GM12865 (cell line): ENCODE measurements at regions not wholly inside any gene's neighbourhood (a gene's known extent, or its start where the extent isn't known, plus 50 kb on each side); places are given as distances from the start of the nearest gene placed in this dataset.
"Not testable (repeated sequence)": the region's sequence is repeated elsewhere in the genome, so short reads cannot be mapped to it uniquely, and the experiment has no call there.

Source experiments
- DNase-seq: peaks from one replicate; pipeline ENCODE4 v3.0.0; 2010; ENCODE audit warnings: low read depth
- H3K4me3 ChIP-seq: 2 replicates; pipeline ENCODE4 v1.5.1; 2011; ENCODE audit warnings: mild to moderate bottlenecking, low read depth, low read length, control low read depth
- TF ChIP-seq, protein P1 (sequence below): IDR thresholded peaks from 2 replicates; pipeline ENCODE4 v1.5.1; 2011; ENCODE audit warnings: low read length, control low read depth, low read depth, inconsistent platforms; ENCODE audit not compliant: insufficient read depth; ENCODE audit errors: missing control alignments

DNA sequence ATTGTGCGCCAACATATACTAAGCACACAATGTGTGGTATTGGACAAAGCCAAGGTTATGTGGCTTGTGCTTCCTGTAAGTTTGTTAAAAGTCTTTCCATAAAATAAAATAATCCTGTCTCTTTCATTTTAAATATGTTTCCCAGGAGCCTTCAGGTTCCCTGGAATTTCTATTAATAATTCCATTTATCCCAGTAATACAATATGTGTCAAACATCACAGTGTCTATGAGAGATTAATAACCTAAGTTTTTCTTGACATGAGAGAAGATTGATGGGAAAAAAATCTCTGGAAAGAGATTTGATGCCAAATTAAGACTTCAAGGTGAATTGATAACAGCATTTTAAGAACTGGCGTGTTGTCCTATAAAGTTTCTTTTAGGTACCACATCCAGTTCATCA is 507.0 kb downstream of the TTLL7 start:
- no peak for DNase-seq
- TF ChIP-seq, protein P1, sequence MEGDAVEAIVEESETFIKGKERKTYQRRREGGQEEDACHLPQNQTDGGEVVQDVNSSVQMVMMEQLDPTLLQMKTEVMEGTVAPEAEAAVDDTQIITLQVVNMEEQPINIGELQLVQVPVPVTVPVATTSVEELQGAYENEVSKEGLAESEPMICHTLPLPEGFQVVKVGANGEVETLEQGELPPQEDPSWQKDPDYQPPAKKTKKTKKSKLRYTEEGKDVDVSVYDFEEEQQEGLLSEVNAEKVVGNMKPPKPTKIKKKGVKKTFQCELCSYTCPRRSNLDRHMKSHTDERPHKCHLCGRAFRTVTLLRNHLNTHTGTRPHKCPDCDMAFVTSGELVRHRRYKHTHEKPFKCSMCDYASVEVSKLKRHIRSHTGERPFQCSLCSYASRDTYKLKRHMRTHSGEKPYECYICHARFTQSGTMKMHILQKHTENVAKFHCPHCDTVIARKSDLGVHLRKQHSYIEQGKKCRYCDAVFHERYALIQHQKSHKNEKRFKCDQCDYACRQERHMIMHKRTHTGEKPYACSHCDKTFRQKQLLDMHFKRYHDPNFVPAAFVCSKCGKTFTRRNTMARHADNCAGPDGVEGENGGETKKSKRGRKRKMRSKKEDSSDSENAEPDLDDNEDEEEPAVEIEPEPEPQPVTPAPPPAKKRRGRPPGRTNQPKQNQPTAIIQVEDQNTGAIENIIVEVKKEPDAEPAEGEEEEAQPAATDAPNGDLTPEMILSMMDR: no peak
- no peak overlapping the region for H3K4me3 ChIP-seq

DNA sequence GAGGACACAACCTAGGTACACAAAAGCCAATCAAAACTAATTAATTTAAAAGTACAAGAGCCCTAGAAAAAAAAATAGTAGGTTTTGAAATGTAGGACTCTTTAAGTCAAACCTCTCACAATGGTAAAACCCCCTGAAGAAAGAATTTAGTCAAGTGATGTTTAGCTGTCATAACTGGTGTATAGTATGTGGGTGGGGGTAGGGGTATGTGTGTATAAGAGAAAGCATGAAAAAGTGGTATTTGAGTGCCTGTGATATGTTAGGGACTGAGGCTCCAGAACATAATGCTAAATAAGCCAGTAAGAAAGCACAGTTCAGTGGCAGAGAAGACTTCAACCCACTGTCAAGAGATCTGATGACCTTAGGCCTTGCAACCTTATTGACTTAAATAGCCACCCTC is 507.9 kb downstream of the TTLL7 start:
- TF ChIP-seq, protein P1: no peak
- no peak for DNase-seq
- no peak overlapping the region for H3K4me3 ChIP-seq

DNA sequence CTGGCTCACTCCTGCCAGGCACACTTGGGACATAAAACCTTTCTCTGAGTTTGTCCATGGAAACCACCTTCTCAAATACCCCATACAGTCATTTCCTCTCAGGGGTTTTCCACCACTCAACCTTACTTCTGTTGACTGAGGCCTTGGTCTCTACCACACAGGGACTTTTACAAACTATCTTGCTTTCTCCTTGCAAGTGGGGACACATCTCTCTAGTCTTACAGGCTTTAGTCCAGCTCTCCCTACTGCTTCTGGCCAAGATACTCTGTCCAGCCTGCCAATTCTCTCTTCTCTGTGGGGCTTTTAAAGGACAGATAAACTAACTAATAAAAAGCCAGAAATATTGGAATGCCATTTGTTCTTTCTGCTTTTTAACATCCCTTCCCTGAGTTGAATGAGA is 510.8 kb downstream of the TTLL7 start:
- not testable (repeated sequence) for H3K4me3 ChIP-seq
- peak; percentile 81 for DNase-seq

DNA sequence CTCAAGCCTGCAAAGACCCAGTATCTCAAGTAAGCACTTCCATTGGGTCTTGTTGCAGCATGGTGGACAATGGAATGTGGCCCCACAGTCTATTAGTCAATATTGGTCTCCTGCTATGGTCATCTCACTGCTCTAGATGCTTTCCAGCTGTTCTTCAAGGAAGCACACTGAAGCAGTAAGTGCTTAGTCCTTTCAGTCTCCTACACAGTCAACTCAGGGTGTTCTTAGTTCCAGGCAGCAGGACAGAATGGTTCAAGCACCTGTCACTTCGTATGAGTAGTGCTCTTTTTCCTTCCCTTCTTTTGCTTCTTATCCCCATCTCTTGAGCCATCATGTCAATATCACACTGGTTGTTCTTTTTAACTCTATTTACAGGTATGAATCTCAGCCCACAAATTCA is 511.5 kb downstream of the TTLL7 start:
- peak; percentile 31 for DNase-seq

DNA sequence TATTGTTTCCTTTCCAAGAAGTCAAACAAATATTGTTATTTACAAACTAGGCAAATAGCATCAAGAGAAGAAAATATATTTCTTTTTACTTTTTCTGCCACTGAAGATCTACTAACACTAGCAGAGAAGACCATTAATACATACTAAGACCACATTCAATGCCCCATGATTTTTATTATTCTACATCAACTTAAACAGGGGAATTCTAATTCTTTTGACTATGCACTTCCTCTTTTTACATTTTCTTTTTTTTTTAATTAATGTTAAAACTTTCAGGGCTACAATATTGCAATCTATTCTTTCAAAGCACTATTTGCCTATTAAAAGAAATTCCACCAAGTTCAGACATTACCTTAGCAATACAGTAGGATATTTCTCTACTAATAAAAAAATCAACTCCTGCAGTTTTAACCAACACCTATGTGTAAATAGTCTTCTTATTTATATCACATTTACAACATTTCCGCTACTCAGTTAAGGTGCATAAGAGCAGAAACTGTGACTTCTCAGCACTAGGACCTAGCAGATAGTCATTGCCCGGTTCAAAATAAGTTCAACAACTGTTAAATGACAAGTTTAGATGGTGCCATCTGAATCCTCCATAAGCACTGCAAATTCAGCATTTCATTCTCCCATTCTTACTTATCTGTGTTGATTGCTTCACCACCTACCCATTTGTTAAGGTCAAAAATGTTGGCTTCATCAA is 513.5 kb downstream of the TTLL7 start:
- peak; percentile 34 for DNase-seq
- not testable (repeated sequence) for H3K4me3 ChIP-seq

More for the DNA sequence above, 511.5 kb downstream of the TTLL7 start:
- H3K4me3 ChIP-seq: not testable (repeated sequence)

DNA sequence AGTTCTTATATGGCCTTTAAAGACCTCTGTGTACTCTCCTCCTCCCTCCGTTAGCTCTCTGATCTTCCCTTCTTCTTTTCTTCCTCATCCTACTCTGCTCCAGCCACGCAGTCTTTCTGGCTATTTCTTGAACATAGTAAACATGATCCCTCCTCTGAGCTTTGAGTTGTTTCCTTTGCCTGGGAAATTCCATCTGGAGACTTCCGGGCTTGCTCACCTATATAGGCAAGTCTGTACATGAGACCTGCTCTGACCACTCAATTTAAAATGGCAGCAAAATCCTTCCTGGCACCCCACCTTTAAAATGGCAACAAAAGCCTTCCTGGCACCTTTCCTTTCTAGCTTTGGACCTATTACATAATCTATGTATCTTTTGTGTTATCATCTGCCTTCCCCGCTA is 517.6 kb downstream of the TTLL7 start:
- not testable (repeated sequence) for H3K4me3 ChIP-seq, DNase-seq

DNA sequence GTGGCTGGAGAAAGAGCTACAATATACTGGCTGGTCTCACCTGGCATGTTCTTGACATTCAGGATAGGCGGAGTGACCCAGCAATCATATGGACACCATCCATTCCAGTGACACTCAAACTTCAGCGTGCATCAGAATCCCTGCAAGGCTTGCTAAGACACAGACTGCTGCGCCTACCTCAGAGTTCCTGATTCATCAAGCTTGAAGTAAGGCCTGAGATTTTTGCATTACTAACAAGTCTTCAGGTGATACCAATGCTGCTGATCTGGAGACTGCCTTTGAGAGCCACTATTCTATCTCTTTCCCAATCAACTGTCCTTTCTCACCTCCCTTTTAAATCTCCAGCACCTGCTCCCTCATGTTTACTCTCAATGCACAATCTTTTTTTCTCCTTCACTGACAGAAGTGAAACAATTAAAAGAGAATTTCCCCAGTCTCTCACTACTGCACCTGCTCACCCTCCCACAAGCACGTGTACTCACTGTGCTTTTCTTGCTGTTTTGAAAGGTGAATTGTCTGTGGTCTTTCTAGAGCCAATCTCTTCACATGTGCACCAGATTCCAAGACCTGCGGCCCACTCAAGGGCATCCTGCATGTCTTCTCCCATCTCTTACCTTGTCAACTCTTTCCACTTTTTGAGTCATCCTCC is 519.2 kb downstream of the TTLL7 start:
- not testable (repeated sequence) for H3K4me3 ChIP-seq
- DNase-seq: peak; percentile 36

DNA sequence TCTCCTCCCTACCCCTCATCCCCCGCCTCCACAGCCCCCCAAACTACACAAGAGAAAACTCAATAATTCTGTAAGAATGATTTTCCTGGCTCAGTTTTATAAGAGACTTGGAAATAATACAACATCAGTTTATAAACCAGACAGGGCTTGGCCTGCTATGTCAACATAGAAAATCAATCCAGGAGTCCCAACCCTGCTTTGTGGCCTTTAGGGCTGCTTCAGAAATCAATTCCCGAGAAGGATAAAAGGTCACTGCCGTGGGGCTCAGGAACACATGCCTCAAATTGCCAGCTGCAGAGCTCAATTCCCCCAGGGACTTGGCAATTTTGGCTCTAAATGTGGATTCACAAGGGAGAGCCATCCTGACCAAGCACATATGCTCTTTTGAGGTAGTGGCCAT is 520.8 kb downstream of the TTLL7 start:
- not testable (repeated sequence) for DNase-seq

DNA sequence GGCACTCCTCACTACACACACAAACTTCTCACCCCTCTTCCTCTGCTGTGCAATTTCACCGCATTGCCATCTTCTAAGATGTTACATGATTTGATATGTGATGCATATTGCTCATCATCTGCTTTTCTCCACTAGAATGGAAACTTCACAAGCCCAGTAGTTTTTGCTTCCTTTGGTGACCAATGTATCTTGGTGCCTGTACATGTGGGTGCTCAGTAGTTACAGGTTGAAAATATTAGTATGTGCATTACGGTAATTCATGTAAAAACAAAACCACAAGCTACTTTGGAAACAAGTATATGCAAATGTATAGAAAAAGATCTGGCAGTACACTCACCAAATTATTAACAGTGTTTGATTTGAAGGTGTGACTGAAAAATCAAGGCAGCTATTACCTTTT is 522.4 kb downstream of the TTLL7 start:
- DNase-seq: peak; percentile 34

More for the DNA sequence above, 520.8 kb downstream of the TTLL7 start:
- not testable (repeated sequence) for H3K4me3 ChIP-seq

DNA sequence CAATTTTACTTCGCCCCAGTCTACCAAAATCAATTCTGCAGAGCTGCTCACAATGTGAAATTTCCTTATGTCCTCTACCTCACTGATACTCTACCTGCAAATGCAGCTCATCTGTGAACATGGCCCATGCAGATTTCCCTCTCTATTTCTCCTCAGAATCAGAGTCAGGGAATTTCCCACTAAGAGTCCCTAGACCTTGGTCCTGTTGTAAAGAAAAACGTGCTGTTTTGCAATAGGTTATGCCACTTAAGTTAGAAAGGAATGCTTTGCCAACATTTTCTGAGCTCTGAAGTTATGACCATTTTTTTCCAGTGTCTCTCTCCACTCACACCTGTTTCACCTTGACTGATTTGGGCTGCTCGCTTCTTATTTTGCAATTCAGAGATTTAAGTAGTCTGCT is 524.0 kb downstream of the TTLL7 start:
- DNase-seq, H3K4me3 ChIP-seq: not testable (repeated sequence)

More for the DNA sequence above, 522.4 kb downstream of the TTLL7 start:
- H3K4me3 ChIP-seq: not testable (repeated sequence)

DNA sequence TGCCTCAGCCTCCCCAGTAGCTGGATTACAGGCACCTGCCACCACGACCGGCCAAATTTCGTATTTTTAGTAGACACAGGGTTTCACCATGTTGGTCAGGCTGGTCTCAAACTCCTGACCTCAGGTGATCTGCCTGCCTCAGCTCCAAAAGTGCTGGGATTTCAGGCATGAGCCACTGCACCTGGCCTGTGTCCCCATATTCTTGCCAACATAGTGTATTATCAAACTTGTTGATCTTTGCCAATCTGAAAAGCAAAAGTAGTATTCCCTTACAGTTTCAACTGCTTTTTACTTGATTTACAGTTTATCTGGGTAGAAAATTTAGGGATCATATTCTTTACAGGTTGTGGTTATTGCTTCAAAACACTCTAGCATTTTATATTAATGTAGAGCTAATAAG is 524.9 kb downstream of the TTLL7 start:
- not testable (repeated sequence) for DNase-seq, H3K4me3 ChIP-seq

DNA sequence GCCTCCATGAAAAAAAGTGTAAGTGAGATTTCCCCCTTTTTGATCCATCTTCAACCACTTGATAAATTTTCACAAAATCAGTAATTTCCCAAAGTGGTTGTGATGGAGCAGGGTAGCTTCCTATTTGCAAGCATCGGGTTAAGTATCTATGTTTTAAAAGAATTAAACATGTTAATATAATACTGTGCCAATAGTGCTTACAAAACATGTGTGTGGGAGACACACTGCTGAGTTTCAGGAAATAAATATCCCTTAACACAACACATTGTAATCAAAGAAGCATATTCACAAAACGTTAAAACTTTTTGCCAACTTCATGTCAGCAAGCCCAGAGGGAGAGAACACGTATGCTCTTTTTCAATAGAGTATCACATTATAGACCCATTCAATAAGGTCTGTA is 526.9 kb downstream of the TTLL7 start:
- H3K4me3 ChIP-seq: not testable (repeated sequence)

DNA sequence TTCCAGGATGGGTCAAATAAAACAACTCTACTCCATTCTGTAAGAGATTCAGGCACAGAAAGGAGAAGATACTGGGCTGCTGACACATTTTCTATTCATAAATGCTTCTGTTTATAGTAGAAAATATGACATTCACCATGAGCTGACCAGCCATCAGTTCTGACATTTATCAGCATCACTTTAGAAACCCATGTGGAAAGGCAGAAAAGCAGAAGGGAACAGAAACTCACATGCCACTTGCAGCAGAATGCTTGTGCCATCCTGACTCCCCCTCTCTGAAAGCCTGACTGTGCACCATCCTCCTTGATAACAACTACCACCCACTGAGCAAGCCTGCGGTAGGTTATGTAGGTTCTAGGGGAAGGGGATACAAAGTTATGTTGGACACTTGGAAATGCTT is 527.7 kb downstream of the TTLL7 start:
- peak; percentile 26 for DNase-seq
- H3K4me3 ChIP-seq: not testable (repeated sequence)

More for the DNA sequence above, 526.9 kb downstream of the TTLL7 start:
- not testable (repeated sequence) for DNase-seq

DNA sequence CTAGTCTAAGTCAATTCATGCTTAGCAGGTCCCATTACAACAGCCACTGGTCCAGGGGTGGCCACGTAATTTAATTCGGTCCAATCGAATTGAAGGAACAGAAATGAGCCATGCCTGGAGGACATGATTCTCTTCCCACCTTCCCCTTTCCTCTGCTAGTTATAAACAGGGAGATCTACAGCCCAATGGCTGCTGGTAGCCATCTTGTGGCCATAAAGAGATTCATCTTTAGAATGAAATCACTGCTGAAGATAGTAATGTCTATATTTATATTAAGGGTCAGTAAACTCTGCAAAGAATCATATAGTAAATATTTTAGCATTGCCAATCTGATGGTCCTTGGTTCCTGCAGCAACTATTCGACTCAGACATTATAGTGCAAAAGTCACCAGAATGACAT is 530.6 kb downstream of the TTLL7 start:
- not testable (repeated sequence) for H3K4me3 ChIP-seq, DNase-seq

DNA sequence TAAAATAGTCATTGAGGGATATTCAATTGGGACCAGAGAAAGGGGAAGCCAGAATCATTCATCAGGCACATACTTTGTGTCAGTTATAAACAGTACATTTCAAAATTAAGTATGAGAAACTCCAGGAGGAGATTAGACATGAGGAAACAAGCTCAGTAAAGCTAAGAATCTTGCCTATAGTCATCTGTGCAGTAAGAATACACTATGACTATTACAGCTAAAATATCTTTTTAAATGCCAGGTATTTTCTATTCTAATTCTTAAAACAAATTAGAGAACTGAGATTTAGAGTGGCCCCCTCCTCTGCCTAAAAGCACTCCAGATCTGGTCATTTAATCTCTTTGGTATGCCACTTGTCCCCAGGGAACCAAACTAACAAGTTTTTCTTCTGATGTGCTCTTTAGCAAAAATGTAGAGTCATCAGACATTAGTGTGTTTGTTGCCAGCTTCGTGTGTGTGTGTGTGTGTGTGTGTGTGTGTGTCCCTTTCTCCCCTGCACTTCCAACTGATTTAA is 541.1 kb downstream of the TTLL7 start:
- not testable (repeated sequence) for DNase-seq

DNA sequence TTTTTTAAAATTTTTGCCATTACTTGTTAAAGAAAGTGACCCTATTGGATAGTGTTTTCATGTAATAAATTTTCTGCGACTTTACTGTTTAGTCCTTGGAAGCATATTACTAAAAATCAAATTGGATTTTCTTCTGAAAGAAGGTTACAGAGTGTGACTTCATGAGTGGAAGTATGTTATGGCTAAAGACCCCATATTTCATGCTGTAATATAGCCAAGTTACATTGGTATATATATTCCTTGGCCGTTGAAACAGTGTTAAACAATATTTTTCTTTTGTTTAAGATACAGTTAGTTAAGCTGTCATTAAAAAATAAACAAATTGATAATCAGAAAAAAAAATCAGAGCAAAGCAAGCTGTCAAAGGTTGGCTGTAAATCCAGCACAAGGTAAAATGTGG is 541.7 kb downstream of the TTLL7 start:
- not testable (repeated sequence) for DNase-seq, H3K4me3 ChIP-seq

More for the DNA sequence above, 541.1 kb downstream of the TTLL7 start:
- not testable (repeated sequence) for H3K4me3 ChIP-seq

DNA sequence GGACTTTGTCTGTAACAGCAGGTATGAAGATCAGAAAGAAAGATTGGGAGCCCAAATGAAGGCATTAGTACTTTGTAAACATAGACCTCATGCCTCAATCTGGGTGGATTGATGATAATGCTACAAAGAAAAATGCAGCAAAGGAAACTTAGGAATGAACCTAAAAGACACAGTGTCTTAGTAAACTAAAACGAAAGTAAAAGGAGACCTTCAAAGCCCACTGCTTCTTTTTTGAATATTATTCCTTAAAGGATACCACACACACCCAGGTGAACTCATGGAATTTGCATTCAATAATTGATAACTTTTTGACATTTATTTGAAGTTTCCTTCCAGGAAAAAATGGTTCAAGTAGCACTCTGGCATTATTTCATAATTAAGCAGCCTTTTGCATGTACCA is 543.2 kb downstream of the TTLL7 start:
- H3K4me3 ChIP-seq: peak overlapping the region; percentile 41
- DNase-seq: not testable (repeated sequence)
